Bronchial epithelial cell (primary cell): ENCODE measurements at regions not wholly inside any gene's neighbourhood (a gene's known extent, or its start where the extent isn't known, plus 50 kb on each side); places are given as distances from the start of the nearest gene placed in this dataset.

ENCODE experiments used
- DNase-seq: peaks from one replicate; pipeline ENCODE4 v3.0.0-alpha.2; 2010; ENCODE audit warnings: low read depth
- FAIRE-seq: peaks from 2 replicates; lab custom pipeline; 2011; peaks lifted over from hg19 to GRCh38; lab: Jason Lieb, UNC
- H3K27me3 ChIP-seq: 2 replicates; pipeline ENCODE4 v1.5.1; 2011; ENCODE audit warnings: low read length; ENCODE audit not compliant: control insufficient read depth, insufficient read depth
- H3K36me3 ChIP-seq: 2 replicates; pipeline ENCODE4 v1.5.1; 2011; ENCODE audit warnings: low read length; ENCODE audit not compliant: control insufficient read depth, insufficient read depth
- H3K4me3 ChIP-seq: 2 replicates; pipeline ENCODE4 v1.5.1; 2011; ENCODE audit warnings: mild to moderate bottlenecking, low read depth, low read length, control low read depth
- TF ChIP-seq, protein P1 (sequence below): IDR thresholded peaks from 2 replicates; pipeline ENCODE4 v1.5.1; 2011; ENCODE audit warnings: mild to moderate bottlenecking, moderate library complexity, low read length, control low read depth, inconsistent platforms; ENCODE audit not compliant: insufficient read depth, severe bottlenecking

DNA sequence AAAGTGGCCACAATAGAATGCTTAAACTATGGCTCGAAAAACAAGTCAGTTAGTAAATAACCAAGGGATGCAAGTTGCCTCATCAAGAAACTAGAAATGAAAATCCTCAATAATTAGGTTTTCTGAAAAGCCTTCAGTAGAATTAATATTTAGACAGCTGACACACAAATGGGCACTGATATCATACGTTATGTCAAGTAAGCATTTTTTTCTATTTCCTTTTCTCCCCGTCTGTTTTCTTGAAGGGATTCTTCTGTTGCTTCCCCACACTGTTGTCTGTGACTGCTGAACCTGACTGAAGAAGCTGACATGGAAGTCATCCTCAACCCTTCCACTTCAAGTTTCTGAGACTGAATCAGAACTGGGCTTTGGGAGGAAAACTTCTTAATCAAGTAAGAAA lies 151.8 kb upstream of the CADM2 start:
- H3K27me3 ChIP-seq = no peaks in the 10 kb centered on the region
- TF ChIP-seq, protein P1, sequence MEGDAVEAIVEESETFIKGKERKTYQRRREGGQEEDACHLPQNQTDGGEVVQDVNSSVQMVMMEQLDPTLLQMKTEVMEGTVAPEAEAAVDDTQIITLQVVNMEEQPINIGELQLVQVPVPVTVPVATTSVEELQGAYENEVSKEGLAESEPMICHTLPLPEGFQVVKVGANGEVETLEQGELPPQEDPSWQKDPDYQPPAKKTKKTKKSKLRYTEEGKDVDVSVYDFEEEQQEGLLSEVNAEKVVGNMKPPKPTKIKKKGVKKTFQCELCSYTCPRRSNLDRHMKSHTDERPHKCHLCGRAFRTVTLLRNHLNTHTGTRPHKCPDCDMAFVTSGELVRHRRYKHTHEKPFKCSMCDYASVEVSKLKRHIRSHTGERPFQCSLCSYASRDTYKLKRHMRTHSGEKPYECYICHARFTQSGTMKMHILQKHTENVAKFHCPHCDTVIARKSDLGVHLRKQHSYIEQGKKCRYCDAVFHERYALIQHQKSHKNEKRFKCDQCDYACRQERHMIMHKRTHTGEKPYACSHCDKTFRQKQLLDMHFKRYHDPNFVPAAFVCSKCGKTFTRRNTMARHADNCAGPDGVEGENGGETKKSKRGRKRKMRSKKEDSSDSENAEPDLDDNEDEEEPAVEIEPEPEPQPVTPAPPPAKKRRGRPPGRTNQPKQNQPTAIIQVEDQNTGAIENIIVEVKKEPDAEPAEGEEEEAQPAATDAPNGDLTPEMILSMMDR = no peak
- FAIRE-seq (no peak), DNase-seq (no peak)
- H3K36me3 ChIP-seq = no peaks in the 10 kb centered on the region
- no peak overlapping the region for H3K4me3 ChIP-seq

DNA sequence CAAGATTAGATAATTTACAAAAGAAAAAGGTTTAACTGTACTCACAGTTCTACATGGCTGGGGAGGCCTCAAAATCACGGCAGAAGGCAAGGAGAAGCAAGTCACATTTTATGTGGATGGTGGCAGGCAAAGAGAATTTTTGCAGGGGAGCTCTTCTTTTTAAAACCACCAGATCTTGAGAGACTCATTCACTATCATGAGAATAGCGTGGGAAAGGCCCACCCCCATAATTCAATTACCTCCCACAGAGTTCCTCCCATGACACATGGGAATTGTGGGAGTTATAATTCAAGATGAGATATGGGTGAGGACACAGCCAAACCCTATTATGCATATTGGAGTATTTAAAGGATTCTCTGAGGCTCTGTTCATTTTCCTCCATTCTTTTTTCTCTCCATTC lies 138.7 kb upstream of the CADM2 start:
- FAIRE-seq = no peak

DNA sequence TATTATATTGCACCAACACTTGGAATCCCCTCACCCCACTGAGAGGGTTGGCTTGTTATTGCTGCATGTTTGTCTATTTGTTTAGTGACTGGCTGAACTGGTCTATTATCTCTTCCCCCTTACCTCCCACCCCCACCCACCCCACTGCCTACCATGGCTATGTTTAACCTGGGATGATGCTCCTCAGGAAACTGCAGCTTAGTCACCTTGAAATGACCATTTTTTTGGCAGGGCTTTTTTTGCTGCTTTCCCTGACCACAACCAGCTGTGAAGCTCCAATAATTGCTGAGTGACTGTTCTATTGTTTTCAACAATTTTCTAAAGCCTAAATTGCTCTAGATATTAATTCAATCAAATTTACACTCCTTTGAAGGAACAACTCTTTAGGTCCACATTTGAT lies 137.9 kb upstream of the CADM2 start:
- FAIRE-seq (no peak), DNase-seq (no peak)
- Histone ChIP-seq H3K27me3 (no peaks in the 10 kb centered on the region), H3K36me3 (no peaks in the 10 kb centered on the region), H3K4me3 (no peak overlapping the region)
- TF ChIP-seq, protein P1 = no peak

More for the DNA sequence above, 138.7 kb upstream of the CADM2 start:
- Histone ChIP-seq H3K27me3 (no peaks in the 10 kb centered on the region), H3K36me3 (no peaks in the 10 kb centered on the region), H3K4me3 (no peak overlapping the region)
- TF ChIP-seq, protein P1 = no peak
- DNase-seq = no peak

DNA sequence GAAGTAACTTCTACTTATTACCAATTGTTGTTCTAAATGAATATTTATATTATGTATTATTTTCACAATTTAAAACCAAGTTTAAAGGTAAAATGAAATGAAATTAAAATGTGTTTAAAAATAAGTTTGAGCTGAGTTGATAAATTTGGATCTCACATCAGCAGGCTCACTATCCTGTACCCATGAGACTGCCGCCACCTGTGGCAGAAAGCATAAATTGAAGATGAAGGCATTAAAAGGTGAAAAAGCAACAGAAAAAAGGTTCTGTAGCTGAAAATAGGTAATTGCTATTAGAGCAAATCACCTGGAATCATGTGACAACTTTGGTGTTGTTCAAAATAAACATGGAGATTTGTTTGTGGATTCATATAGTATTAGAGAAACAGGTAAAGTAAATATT lies 133.0 kb upstream of the CADM2 start:
- FAIRE-seq (no peak), DNase-seq (no peak)

DNA sequence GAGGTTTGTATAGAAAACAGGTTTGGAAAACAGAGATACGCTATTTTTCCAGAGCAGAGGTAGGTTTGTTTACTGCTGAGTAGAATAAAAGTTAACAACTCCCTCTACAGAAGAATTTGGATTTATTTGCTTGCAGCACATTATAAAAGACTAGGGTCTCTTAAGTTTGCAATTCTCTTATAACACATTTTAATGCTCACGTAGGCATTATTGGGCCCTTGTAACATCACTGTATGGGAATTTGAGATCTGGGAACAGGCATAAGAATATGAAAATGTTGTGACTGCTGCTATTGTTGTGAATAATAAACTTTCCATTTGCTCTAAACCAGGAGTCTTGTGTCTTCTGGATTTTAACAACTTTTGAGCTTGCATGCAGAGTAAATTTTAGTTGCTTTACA lies 128.3 kb upstream of the CADM2 start:
- no peak for FAIRE-seq
- no peaks in the 10 kb centered on the region for H3K36me3 ChIP-seq

More for the DNA sequence above, 133.0 kb upstream of the CADM2 start:
- TF ChIP-seq, protein P1 = no peak
- Histone ChIP-seq H3K27me3 (no peaks in the 10 kb centered on the region), H3K36me3 (no peaks in the 10 kb centered on the region), H3K4me3 (no peak overlapping the region)

DNA sequence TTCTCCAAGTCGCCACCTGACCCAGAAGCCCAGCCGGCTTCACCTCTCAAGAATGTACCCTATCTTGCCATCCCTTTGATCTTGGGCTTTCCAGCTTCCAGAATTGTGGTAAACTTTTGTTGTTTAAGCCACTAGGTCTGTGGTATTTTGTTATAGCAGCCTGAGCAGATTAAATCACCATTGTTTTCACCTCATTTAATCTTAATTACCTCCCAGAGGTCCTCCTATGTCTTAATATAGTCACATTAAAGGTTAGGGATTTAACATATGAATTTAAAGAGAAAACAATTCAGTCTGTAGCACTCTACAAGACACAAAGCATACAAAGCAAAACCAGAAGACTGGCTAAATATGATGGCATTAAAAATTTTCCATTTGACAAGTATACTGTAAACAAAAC lies 123.4 kb upstream of the CADM2 start:
- TF ChIP-seq, protein P1 = no peak
- no peaks in the 10 kb centered on the region for H3K27me3 ChIP-seq
- FAIRE-seq (no peak), DNase-seq (no peak)
- no peaks in the 10 kb centered on the region for H3K36me3 ChIP-seq
- no peak overlapping the region for H3K4me3 ChIP-seq

More for the DNA sequence above, 128.3 kb upstream of the CADM2 start:
- no peak for DNase-seq
- Histone ChIP-seq H3K4me3 (no peak overlapping the region), H3K27me3 (no peaks in the 10 kb centered on the region)
- TF ChIP-seq, protein P1 = no peak
